Right atrium auricular region (tissue), 2 donors: ENCODE measurements at regions not wholly inside any gene's neighbourhood (a gene's known extent, or its start where the extent isn't known, plus 50 kb on each side); places are given as distances from the start of the nearest gene placed in this dataset.

Experiments
- DNase-seq: peaks from one replicate; pipeline ENCODE4 v3.0.0-alpha.2; 2019; ENCODE audit warnings: low spot score
- H3K27ac ChIP-seq, 2 donors: fragments of 200-600 bp; sonication (generic); 1 replicate in 1 of 2; 2 replicates in 1 of 2; pipeline ENCODE4 v1.5.1; 2016 to 2019
- H3K27me3 ChIP-seq, 2 donors: fragments of 200-600 bp; sonication (generic); one replicate each; pipeline versions ENCODE4 v1.5.1 to v1.6.0; 2017 to 2019
- H3K36me3 ChIP-seq: fragments of 200-600 bp; sonication (generic); one replicate; pipeline ENCODE4 v1.5.1; 2016
- H3K4me1 ChIP-seq, 2 donors: fragments of 200-600 bp; sonication (generic); one replicate each; pipeline versions ENCODE4 v1.5.1 to v1.6.0; 2017 to 2019
- H3K4me3 ChIP-seq, 2 donors: fragments of 200-600 bp; sonication (generic); 1 replicate in 1 of 2; 2 replicates in 1 of 2; pipeline ENCODE4 v1.5.1; 2017 to 2019; ENCODE audit warnings: mild to moderate bottlenecking in 1 of 2, moderate library complexity in 1 of 2
- H3K9me3 ChIP-seq, 2 donors: fragments of 200-600 bp; sonication (generic); one replicate each; pipeline ENCODE4 v1.5.1; 2019
- TF ChIP-seq, protein P1 (sequence below), 2 donors: fragments of 200-600 bp; sonication (generic); IDR thresholded peaks; one replicate each; pipeline ENCODE4 v1.5.1; 2019; ENCODE audit warnings: antibody characterized with exemption in 2 of 2

DNA sequence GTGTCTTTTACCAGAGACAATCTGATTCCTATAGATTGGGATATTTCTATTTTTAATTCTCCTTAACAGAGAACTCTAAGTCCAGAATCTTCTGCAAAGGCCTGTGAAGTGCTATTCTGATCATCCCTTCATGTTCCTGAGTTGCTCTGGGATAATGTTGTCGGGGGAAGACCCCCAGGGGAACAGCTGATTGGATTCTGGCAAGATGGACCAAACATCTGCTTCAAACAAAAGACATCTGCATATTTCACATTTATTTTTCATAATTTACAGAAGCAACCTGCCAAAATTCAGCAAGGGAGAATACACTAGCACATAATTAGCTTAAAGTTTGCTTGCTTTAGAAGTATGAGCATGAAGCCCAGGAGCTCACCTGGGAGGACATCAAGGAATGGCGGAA is 116.0 kb upstream of the ETAA1 start:
- no peaks in the 10 kb centered on the region for H3K9me3 ChIP-seq
- no peaks in the 10 kb centered on the region for H3K36me3 ChIP-seq
- no peak for DNase-seq
- TF ChIP-seq, protein P1, sequence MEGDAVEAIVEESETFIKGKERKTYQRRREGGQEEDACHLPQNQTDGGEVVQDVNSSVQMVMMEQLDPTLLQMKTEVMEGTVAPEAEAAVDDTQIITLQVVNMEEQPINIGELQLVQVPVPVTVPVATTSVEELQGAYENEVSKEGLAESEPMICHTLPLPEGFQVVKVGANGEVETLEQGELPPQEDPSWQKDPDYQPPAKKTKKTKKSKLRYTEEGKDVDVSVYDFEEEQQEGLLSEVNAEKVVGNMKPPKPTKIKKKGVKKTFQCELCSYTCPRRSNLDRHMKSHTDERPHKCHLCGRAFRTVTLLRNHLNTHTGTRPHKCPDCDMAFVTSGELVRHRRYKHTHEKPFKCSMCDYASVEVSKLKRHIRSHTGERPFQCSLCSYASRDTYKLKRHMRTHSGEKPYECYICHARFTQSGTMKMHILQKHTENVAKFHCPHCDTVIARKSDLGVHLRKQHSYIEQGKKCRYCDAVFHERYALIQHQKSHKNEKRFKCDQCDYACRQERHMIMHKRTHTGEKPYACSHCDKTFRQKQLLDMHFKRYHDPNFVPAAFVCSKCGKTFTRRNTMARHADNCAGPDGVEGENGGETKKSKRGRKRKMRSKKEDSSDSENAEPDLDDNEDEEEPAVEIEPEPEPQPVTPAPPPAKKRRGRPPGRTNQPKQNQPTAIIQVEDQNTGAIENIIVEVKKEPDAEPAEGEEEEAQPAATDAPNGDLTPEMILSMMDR (IDR thresholded peaks at IDR 0.05), result no peak
- no peaks in the 10 kb centered on the region for H3K27me3 ChIP-seq
- no peak overlapping the region for H3K4me3 ChIP-seq
- H3K4me1 ChIP-seq, result no peaks in the 10 kb centered on the region
- no peak overlapping the region for H3K27ac ChIP-seq

DNA sequence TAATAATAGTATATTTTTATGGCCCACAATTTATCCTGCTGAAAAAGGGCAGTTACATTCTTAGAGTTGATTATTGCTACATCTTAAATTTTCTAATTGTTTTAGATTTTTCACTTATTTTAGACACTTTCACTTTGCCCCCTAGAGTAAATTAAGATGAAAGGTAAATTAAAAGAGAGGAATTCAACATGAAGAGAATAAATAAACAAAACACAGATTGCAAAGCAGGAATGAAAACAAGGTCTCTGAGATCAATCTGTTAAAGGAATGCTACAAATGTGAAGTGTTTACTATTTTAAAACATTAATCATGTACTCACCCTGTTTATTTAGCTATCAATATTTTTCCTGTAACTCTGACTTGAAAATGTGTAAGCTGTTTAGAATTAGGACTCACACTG is 113.5 kb upstream of the ETAA1 start:
- no peaks in the 10 kb centered on the region for H3K36me3 ChIP-seq
- H3K27me3 ChIP-seq, result no peaks in the 10 kb centered on the region
- H3K9me3 ChIP-seq, result no peaks in the 10 kb centered on the region
- no peaks in the 10 kb centered on the region for H3K4me1 ChIP-seq
- TF ChIP-seq, protein P1 (IDR thresholded peaks at IDR 0.05), result no peak
- H3K4me3 ChIP-seq, result no peak overlapping the region
- no peak overlapping the region for H3K27ac ChIP-seq
- DNase-seq, result no peak

- H3K4me1 ChIP-seq, result no peaks in the 10 kb centered on the region
- no peak overlapping the region for H3K4me3 ChIP-seq
- H3K27ac ChIP-seq, result no peak overlapping the region
- no peaks in the 10 kb centered on the region for H3K27me3 ChIP-seq
- DNase-seq, result no peak
- TF ChIP-seq, protein P1 (IDR thresholded peaks at IDR 0.05), result no peak
- no peaks in the 10 kb centered on the region for H3K36me3 ChIP-seq
- no peaks in the 10 kb centered on the region for H3K9me3 ChIP-seq
These were observed 110.0 kb upstream of the ETAA1 start for GRCh38 chr2:67286981-67287759.

DNA sequence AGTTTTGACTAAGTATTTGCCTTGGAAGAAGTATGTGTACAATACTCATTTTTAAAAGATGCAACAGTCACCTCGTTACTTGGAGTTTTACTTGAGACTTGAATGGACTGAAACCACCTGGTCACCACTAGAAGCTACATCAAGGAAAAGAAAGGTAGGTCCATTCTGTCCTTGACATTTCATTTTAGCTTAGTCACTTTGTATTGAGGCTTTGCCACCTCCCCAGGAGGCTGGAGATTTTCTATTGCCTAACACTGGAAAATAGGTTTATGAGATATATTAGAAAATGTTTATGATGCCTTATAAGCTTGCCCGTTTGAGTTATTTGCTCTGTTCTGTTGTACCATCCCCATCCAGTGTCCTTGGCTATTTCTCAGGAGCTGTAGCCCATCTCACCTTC is 107.9 kb upstream of the ETAA1 start:
- Histone ChIP-seq H3K27ac (no peak overlapping the region), H3K36me3 (no peaks in the 10 kb centered on the region), H3K4me1 (no peaks in the 10 kb centered on the region), H3K4me3 (no peak overlapping the region), H3K27me3 (no peaks in the 10 kb centered on the region), H3K9me3 (no peaks in the 10 kb centered on the region)
- TF ChIP-seq, protein P1 (IDR thresholded peaks at IDR 0.05), result no peak
- DNase-seq, result no peak

DNA sequence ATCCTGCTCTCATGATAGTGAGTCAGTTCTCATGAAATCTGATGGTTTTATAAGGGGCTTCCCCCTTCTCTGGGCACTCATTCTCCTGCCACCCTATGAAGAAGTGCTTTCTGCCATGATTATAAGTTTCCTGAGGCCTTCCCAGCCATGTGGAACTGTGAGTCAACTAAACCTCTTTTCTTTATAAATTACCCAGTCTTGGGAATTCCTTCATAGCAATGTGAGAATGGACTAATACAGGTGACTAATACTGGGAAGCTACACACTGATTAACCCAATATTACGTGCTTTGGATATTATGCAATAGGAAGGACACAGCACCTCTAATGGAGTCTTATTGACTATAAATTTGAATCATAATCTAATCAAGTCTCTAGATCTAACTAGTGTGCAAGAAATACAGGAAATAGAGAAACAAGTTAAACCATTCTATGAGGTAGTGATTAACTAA is 107.2 kb upstream of the ETAA1 start:
- H3K9me3 ChIP-seq, result no peaks in the 10 kb centered on the region
- no peak overlapping the region for H3K4me3 ChIP-seq
- H3K36me3 ChIP-seq, result no peaks in the 10 kb centered on the region
- DNase-seq, result no peak
- TF ChIP-seq, protein P1 (IDR thresholded peaks at IDR 0.05), result no peak
- H3K27me3 ChIP-seq, result no peaks in the 10 kb centered on the region
- H3K4me1 ChIP-seq, result no peaks in the 10 kb centered on the region
- H3K27ac ChIP-seq, result no peak overlapping the region
